ENCODE measurements at regions not wholly inside any gene's neighbourhood (a gene's known extent, or its start where the extent isn't known, plus 50 kb on each side); places are given as distances from the start of the nearest gene placed in this dataset.

- H3K9me3 Mint-ChIP-seq: peaks cover 4% of the 10 kb centered on the region; the same call in 1 of the 2 replicates
- no peak for DNase-seq
- no peak for TF ChIP-seq CTCF (IDR thresholded peaks at IDR 0.05)
- peak overlapping the region; percentile 12; the same call in 1 of the 2 replicates for H3K4me3 Mint-ChIP-seq
- H3K27me3 Mint-ChIP-seq (ENCODE audit: insufficient read depth): no peaks in the 10 kb centered on the region; the same call in 1 of the 2 replicates
- no peak overlapping the region for H3K27ac Mint-ChIP-seq
- peaks cover 46% of the 10 kb centered on the region for H3K4me1 Mint-ChIP-seq (ENCODE audit: low read depth)
- 0 out of 2 replicates have a peak, but pooled peaks cover 4% of the 10 kb centered on the region for H3K36me3 Mint-ChIP-seq (ENCODE audit: low read depth)
Measured at GRCh38 chr12:96143827-96144565, 50.2 kb upstream of the ELK3 start.

Data from HFFc6 (cell line).